MM.1S (cell line): ENCODE measurements at regions not wholly inside any gene's neighbourhood (a gene's known extent, or its start where the extent isn't known, plus 50 kb on each side); places are given as distances from the start of the nearest gene placed in this dataset.

ENCODE experiments used
- DNase-seq: peaks from one replicate; pipeline ENCODE4 v3.0.0-alpha.2; 2015
- H2AFZ ChIP-seq: fragments of 300-600 bp; sonication (generic); 2 replicates; pipeline ENCODE4 v1.6.0; 2016; ENCODE audit warnings: antibody characterized with exemption, low read length
- H3F3A ChIP-seq: fragments of 300-600 bp; sonication (generic); 2 replicates; pipeline ENCODE4 v1.6.1; 2016; ENCODE audit warnings: mild to moderate bottlenecking, antibody characterized with exemption, low read length, moderate library complexity, mixed read lengths; ENCODE audit not compliant: insufficient read depth
- H3K27ac ChIP-seq: fragments of 300-600 bp; sonication (generic); 2 replicates; pipeline ENCODE4 v1.5.1; 2016; ENCODE audit warnings: mild to moderate bottlenecking, low read length
- H3K27me3 ChIP-seq: fragments of 300-600 bp; sonication (generic); replicated peaks from 2 replicates; pipeline ENCODE4 v1.6.0; 2016; ENCODE audit warnings: low read length; ENCODE audit not compliant: insufficient read depth
- H3K36me3 ChIP-seq: fragments of 300-600 bp; sonication (generic); replicated peaks from 2 replicates; pipeline ENCODE4 v1.6.1; 2016; ENCODE audit warnings: mild to moderate bottlenecking, low read length, mixed read lengths; ENCODE audit not compliant: insufficient read depth
- H3K4me1 ChIP-seq: fragments of 300-600 bp; sonication (generic); 2 replicates; pipeline ENCODE4 v1.6.1; 2016; ENCODE audit warnings: low read length, mixed read lengths
- H3K4me2 ChIP-seq: fragments of 300-600 bp; sonication (generic); 2 replicates; pipeline ENCODE4 v1.6.0; 2016; ENCODE audit warnings: low read depth, low read length
- H3K4me3 ChIP-seq: fragments of 300-600 bp; sonication (generic); 2 replicates; pipeline ENCODE4 v1.5.1; 2016; ENCODE audit warnings: low read length, mixed read lengths
- H3K79me2 ChIP-seq: fragments of 300-600 bp; sonication (generic); 2 replicates; pipeline ENCODE4 v1.6.1; 2016; ENCODE audit warnings: mixed run types, low read length, mixed read lengths
- H3K9ac ChIP-seq: fragments of 300-600 bp; sonication (generic); 2 replicates; pipeline ENCODE4 v1.6.1; 2016; ENCODE audit warnings: low read length, mixed read lengths
- H3K9me2 ChIP-seq: fragments of 300-600 bp; sonication (generic); replicated peaks from 2 replicates; pipeline ENCODE4 v1.6.1; 2016; ENCODE audit warnings: mild to moderate bottlenecking, low read length, mixed read lengths; ENCODE audit not compliant: insufficient read depth
- H3K9me3 ChIP-seq: fragments of 300-600 bp; sonication (generic); replicated peaks from 2 replicates; pipeline ENCODE4 v1.6.1; 2016; ENCODE audit warnings: mild to moderate bottlenecking, low read length, mixed read lengths; ENCODE audit not compliant: insufficient read depth
- H4K20me1 ChIP-seq: fragments of 300-600 bp; sonication (generic); 2 replicates; pipeline ENCODE4 v1.6.1; 2016; ENCODE audit warnings: mild to moderate bottlenecking, low read length, moderate library complexity, mixed read lengths; ENCODE audit not compliant: insufficient read depth
- CTCF ChIP-seq: fragments of 300-600 bp; sonication (generic); IDR thresholded peaks from 2 replicates; pipeline ENCODE4 v1.5.1; 2016; ENCODE audit warnings: antibody characterized with exemption, low read length, mixed read lengths
- EZH2 ChIP-seq: fragments of 300-600 bp; sonication (generic); optimal IDR thresholded peaks from 2 replicates; pipeline ENCODE3; 2017; ENCODE audit warnings: low read depth, mild to moderate bottlenecking, antibody characterized with exemption, low read length, mixed read lengths
- EZH2phosphoT487 ChIP-seq: fragments of 300-600 bp; sonication (generic); IDR thresholded peaks from 2 replicates; pipeline ENCODE4 v1.6.1; 2018; ENCODE audit warnings: antibody characterized with exemption, low read length

- H3K4me1 ChIP-seq, result no peaks in the 10 kb centered on the region
- H2AFZ ChIP-seq, result no peak overlapping the region
- H3K27ac ChIP-seq, result no peak overlapping the region
- H4K20me1 ChIP-seq, result no peaks in the 10 kb centered on the region
- no peaks in the 10 kb centered on the region for H3K79me2 ChIP-seq
- H3F3A ChIP-seq, result no peaks in the 10 kb centered on the region
- no peak overlapping the region for H3K9ac ChIP-seq
- no peak for DNase-seq
- TF ChIP-seq EZH2phosphoT487, result no peak
- TF ChIP-seq EZH2, result no peak
- TF ChIP-seq CTCF, result no peak
- no peaks in the 10 kb centered on the region for H3K9me3 ChIP-seq
- no peaks in the 10 kb centered on the region for H3K9me2 ChIP-seq
- H3K36me3 ChIP-seq, result no peaks in the 10 kb centered on the region
- no peak overlapping the region for H3K4me3 ChIP-seq
- no peak overlapping the region for H3K4me2 ChIP-seq
- no peaks in the 10 kb centered on the region for H3K27me3 ChIP-seq
Measured at GRCh38 chr13:90254437-90254836, 1093.0 kb upstream of the MIR17HG start.

GRCh38 chr13:90256746-90257145 lies 1090.7 kb upstream of the MIR17HG start:
- Histone ChIP-seq H3K4me1 (no peaks in the 10 kb centered on the region), H4K20me1 (no peaks in the 10 kb centered on the region), H3K27me3 (no peaks in the 10 kb centered on the region), H3K27ac (no peak overlapping the region), H3K36me3 (no peaks in the 10 kb centered on the region), H3K9me3 (no peaks in the 10 kb centered on the region), H3K4me2 (no peak overlapping the region), H3K4me3 (no peak overlapping the region), H2AFZ (no peak overlapping the region), H3K9ac (no peak overlapping the region), H3K79me2 (no peaks in the 10 kb centered on the region), H3F3A (no peaks in the 10 kb centered on the region), H3K9me2 (no peaks in the 10 kb centered on the region)
- DNase-seq, result no peak
- TF ChIP-seq EZH2 (no peak), CTCF (no peak), EZH2phosphoT487 (no peak)

- no peaks in the 10 kb centered on the region for H3K9me2 ChIP-seq
- no peaks in the 10 kb centered on the region for H3K36me3 ChIP-seq
- no peak overlapping the region for H3K27ac ChIP-seq
- no peak overlapping the region for H3K4me2 ChIP-seq
- no peaks in the 10 kb centered on the region for H3K27me3 ChIP-seq
- no peak for DNase-seq
- no peak for TF ChIP-seq EZH2
- no peak for TF ChIP-seq EZH2phosphoT487
- no peak for TF ChIP-seq CTCF
- H3K9ac ChIP-seq, result no peak overlapping the region
- no peaks in the 10 kb centered on the region for H3K4me1 ChIP-seq
- no peaks in the 10 kb centered on the region for H3K79me2 ChIP-seq
- H3F3A ChIP-seq, result no peaks in the 10 kb centered on the region
- H2AFZ ChIP-seq, result no peak overlapping the region
- no peaks in the 10 kb centered on the region for H4K20me1 ChIP-seq
- H3K9me3 ChIP-seq, result no peaks in the 10 kb centered on the region
- H3K4me3 ChIP-seq, result no peak overlapping the region
Measured at GRCh38 chr13:90258129-90258528, 1089.4 kb upstream of the MIR17HG start.
